Smooth muscle cell (in vitro differentiated cells): ENCODE measurements at regions not wholly inside any gene's neighbourhood (a gene's known extent, or its start where the extent isn't known, plus 50 kb on each side); places are given as distances from the start of the nearest gene placed in this dataset.
"Not testable (repeated sequence)": the region's sequence is repeated elsewhere in the genome, so short reads cannot be mapped to it uniquely, and the experiment has no call there.

Source experiments
- DNase-seq: peaks from one replicate; lab custom pipeline; 2025; ENCODE audit not compliant: unreplicated experiment; lab: John Stamatoyannopoulos, UW
- H2AFZ ChIP-seq: fragments of 200-600 bp; sonication (generic); 2 replicates; pipeline ENCODE4 v1.6.0; 2016; ENCODE audit warnings: antibody characterized with exemption, low read depth, mild to moderate bottlenecking
- H3F3A ChIP-seq: fragments of 200-600 bp; sonication (generic); 2 replicates; pipeline ENCODE4 v1.6.0; 2017; ENCODE audit warnings: antibody characterized with exemption, low read depth
- H3K27ac ChIP-seq: fragments of 200-600 bp; sonication (generic); 2 replicates; pipeline ENCODE4 v1.5.1; 2016; ENCODE audit warnings: low read depth, mild to moderate bottlenecking
- H3K27me3 ChIP-seq: fragments of 200-600 bp; sonication (generic); 2 replicates; pipeline ENCODE4 v1.6.1; 2016; ENCODE audit warnings: low read depth, mild to moderate bottlenecking
- H3K36me3 ChIP-seq: fragments of 200-600 bp; sonication (generic); 2 replicates; pipeline ENCODE4 v1.5.1; 2016; ENCODE audit warnings: low read depth
- H3K4me1 ChIP-seq: fragments of 200-600 bp; sonication (generic); 2 replicates; pipeline ENCODE4 v1.5.1; 2016; ENCODE audit warnings: low read depth
- H3K4me2 ChIP-seq: fragments of 200-600 bp; sonication (generic); 2 replicates; pipeline ENCODE4 v1.6.0; 2016; ENCODE audit warnings: mild to moderate bottlenecking
- H3K4me3 ChIP-seq: fragments of 200-600 bp; sonication (generic); 2 replicates; pipeline ENCODE4 v1.5.1; 2016; ENCODE audit warnings: mild to moderate bottlenecking
- H3K79me2 ChIP-seq: fragments of 200-600 bp; sonication (generic); 2 replicates; pipeline ENCODE4 v1.6.0; 2016; ENCODE audit warnings: low read depth, mild to moderate bottlenecking
- H3K9ac ChIP-seq: fragments of 200-600 bp; sonication (generic); 2 replicates; pipeline ENCODE4 v1.6.0; 2016; ENCODE audit warnings: low read depth
- H3K9me3 ChIP-seq: fragments of 200-600 bp; sonication (generic); replicated peaks from 2 replicates; pipeline ENCODE4 v1.5.1; 2016; ENCODE audit warnings: low read depth
- H4K20me1 ChIP-seq: fragments of 200-600 bp; sonication (generic); 2 replicates; pipeline ENCODE4 v1.6.0; 2016; ENCODE audit warnings: low read depth
- WGBS: methylation state at CpG from one replicate; pipeline ENCODE4 v1.1.7; 2016; ENCODE audit warnings: low lambda C conversion rate; 5-methylcytosine and 5-hydroxymethylcytosine counted together
- TF ChIP-seq, protein P1 (sequence below): fragments of 200-600 bp; sonication (generic); IDR thresholded peaks from 2 replicates; pipeline ENCODE4 v1.5.1; 2017; ENCODE audit warnings: borderline replicate concordance, mild to moderate bottlenecking, antibody characterized with exemption; ENCODE audit not compliant: insufficient read depth, poor library complexity, severe bottlenecking

DNA sequence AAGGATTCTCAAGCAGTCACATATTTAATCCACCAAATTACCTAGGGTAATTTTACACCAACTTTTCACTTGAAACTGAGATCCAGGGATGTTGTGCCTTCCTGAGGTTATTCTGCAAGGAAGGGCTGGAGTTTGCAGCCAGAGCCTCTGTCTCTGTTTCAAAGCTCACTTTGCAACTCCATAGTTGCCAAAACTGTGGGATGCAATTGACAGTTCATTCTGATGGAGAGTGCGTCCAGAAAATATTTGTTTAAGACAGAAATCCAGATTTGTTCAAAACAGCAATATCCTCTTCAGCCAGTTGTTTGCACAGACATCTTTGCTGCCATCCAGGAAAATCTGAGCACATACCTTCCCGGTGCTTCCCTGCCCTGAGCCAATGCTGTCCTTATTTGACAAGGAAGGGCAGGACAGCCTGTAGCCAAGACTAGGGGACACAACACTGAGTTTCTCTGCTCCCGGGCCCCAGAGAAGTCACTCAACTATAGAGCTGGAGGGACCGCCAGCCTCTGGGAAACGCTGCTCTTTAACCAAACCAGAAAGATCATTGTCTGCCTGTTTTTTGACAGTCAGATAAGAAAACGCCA is 297.4 kb downstream of the HIVEP2 start:
- Histone ChIP-seq H3F3A (no peaks in the 10 kb centered on the region), H3K27me3 (peaks cover 14% of the 10 kb centered on the region), H3K4me2 (no peak overlapping the region), H2AFZ (peak overlapping the region; percentile 83), H3K9me3 (no peaks in the 10 kb centered on the region), H3K36me3 (no peaks in the 10 kb centered on the region), H3K9ac (no peak overlapping the region), H3K4me3 (no peak overlapping the region), H4K20me1 (no peaks in the 10 kb centered on the region), H3K4me1 (no peaks in the 10 kb centered on the region), H3K27ac (no peak overlapping the region), H3K79me2 (no peaks in the 10 kb centered on the region)
- WGBS, result 13% methylated on average over 6 of the region's 6 CpGs
- DNase-seq, result no peak
- TF ChIP-seq, protein P1, sequence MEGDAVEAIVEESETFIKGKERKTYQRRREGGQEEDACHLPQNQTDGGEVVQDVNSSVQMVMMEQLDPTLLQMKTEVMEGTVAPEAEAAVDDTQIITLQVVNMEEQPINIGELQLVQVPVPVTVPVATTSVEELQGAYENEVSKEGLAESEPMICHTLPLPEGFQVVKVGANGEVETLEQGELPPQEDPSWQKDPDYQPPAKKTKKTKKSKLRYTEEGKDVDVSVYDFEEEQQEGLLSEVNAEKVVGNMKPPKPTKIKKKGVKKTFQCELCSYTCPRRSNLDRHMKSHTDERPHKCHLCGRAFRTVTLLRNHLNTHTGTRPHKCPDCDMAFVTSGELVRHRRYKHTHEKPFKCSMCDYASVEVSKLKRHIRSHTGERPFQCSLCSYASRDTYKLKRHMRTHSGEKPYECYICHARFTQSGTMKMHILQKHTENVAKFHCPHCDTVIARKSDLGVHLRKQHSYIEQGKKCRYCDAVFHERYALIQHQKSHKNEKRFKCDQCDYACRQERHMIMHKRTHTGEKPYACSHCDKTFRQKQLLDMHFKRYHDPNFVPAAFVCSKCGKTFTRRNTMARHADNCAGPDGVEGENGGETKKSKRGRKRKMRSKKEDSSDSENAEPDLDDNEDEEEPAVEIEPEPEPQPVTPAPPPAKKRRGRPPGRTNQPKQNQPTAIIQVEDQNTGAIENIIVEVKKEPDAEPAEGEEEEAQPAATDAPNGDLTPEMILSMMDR, result no peak

DNA sequence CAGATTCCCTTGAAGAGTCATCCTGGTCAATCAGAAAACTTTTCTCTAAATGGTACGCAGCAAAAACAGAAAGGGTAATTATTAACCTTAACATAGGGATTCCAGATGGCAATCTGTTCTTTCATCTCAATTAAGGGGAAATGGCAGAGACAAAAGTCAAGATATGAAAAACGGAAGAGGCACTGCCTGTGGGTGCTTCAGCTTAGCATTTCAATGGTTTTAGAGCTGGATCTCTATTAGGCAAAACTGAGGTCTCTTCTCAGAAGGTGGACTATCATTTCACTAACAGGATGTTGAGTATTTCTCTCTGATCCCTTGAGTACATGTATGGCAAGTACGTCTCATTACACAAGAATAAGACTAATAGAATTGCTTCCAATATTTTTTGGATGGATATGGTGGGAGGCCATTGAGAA is 296.9 kb downstream of the HIVEP2 start:
- no peaks in the 10 kb centered on the region for H3K36me3 ChIP-seq
- no peaks in the 10 kb centered on the region for H3K9me3 ChIP-seq
- no peak overlapping the region for H3K4me3 ChIP-seq
- H3F3A ChIP-seq, result no peaks in the 10 kb centered on the region
- no peak overlapping the region for H3K4me2 ChIP-seq
- TF ChIP-seq, protein P1, result no peak
- no peak for DNase-seq
- H3K79me2 ChIP-seq, result no peaks in the 10 kb centered on the region
- 8% methylated on average over 3 of the region's 3 CpGs for WGBS
- H4K20me1 ChIP-seq, result no peaks in the 10 kb centered on the region
- H3K9ac ChIP-seq, result no peak overlapping the region
- H3K4me1 ChIP-seq, result no peaks in the 10 kb centered on the region
- H3K27me3 ChIP-seq, result peaks cover 14% of the 10 kb centered on the region
- peak overlapping the region; percentile 83 for H2AFZ ChIP-seq
- no peak overlapping the region for H3K27ac ChIP-seq

DNA sequence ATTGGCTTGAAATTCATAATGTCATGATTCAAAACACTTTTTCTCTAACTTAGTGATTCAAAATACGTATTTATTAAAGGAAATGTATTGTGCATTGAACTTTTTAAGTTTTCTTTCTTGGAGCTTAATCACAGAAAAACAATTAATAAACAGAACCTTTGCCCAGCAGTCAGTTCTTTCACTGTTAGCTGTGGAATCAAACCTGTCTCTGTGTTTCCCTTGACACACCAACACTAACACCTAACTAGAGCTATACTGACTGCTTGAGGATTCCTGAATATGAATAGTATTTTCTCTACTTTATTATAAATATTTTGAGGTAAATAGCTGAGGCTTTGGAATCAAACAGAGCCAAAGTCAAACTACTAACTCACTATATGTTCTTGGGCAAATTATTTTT is 296.4 kb downstream of the HIVEP2 start:
- 19% methylated on average over 1 of the region's 1 CpG for WGBS
- no peak overlapping the region for H3K27ac ChIP-seq
- H2AFZ ChIP-seq, result no peak overlapping the region
- no peaks in the 10 kb centered on the region for H4K20me1 ChIP-seq
- no peaks in the 10 kb centered on the region for H3F3A ChIP-seq
- TF ChIP-seq, protein P1, result no peak
- H3K4me3 ChIP-seq, result no peak overlapping the region
- no peak for DNase-seq
- H3K79me2 ChIP-seq, result no peaks in the 10 kb centered on the region
- H3K36me3 ChIP-seq, result no peaks in the 10 kb centered on the region
- H3K9me3 ChIP-seq, result no peaks in the 10 kb centered on the region
- peaks cover 14% of the 10 kb centered on the region for H3K27me3 ChIP-seq
- no peaks in the 10 kb centered on the region for H3K4me1 ChIP-seq
- no peak overlapping the region for H3K4me2 ChIP-seq
- H3K9ac ChIP-seq, result no peak overlapping the region

DNA sequence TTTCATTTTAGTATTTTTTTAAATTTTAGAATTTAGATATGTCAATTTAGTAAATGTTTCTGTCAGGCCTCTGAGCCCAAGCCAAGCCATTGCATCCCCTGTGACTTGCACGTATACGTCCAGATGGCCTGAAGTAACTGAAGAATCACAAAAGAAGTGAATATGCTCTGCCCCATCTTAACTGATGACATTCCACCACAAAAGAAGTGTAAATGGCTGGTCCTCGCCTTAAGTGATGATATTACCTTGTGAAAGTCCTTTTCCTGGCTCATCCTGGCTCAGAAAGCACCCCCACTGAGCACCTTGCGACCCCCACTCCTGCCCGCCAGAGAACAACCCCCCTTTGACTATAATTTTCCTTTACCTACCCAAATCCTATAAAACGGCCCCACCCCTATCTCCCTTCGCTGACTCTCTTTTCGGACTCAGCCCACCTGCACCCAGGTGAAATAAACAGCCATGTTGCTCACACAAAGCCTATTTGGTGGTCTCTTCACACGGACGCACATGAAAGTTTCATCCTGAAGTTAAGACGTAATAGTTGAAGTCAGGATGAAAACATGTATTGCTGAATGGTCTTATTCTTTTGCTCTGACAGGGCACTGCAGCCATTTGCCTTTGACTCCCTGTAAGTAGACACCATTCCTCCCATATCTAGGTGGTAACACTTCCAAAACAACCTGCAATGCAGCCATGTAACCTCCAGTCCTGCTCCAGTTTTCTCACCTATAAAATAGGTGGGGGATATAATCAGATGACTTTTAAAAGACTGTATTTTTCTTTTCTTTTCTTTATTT is 295.3 kb downstream of the HIVEP2 start:
- not testable (repeated sequence) for H3K36me3 ChIP-seq, H2AFZ ChIP-seq, H3F3A ChIP-seq, H3K79me2 ChIP-seq, H3K9ac ChIP-seq, DNase-seq, H3K27ac ChIP-seq, H3K9me3 ChIP-seq, H3K4me2 ChIP-seq, H3K4me1 ChIP-seq, H4K20me1 ChIP-seq, H3K4me3 ChIP-seq
- 59% methylated on average over 11 of the region's 11 CpGs for WGBS
- peaks cover 14% of the 10 kb centered on the region for H3K27me3 ChIP-seq
